GM06990 (cell line): ENCODE measurements at regions not wholly inside any gene's neighbourhood (a gene's known extent, or its start where the extent isn't known, plus 50 kb on each side); places are given as distances from the start of the nearest gene placed in this dataset.
"Not testable (repeated sequence)": the region's sequence is repeated elsewhere in the genome, so short reads cannot be mapped to it uniquely, and the experiment has no call there.

ENCODE experiments used
- DNase-seq: peaks from one replicate; pipeline ENCODE4 v3.0.0-alpha.2; 2011; ENCODE audit not compliant: insufficient read length; ENCODE audit errors: extremely low read depth
- H3K27me3 ChIP-seq: replicated peaks from 2 replicates; pipeline ENCODE4 v1.6.0; 2011; ENCODE audit warnings: low read length; ENCODE audit not compliant: control insufficient read depth, insufficient read depth
- H3K36me3 ChIP-seq: 2 replicates; pipeline ENCODE4 v1.5.1; 2011; ENCODE audit warnings: low read length; ENCODE audit not compliant: control insufficient read depth, insufficient read depth
- H3K4me3 ChIP-seq: replicated peaks from 2 replicates; pipeline ENCODE4 v1.5.1; 2011; ENCODE audit warnings: low read depth, mild to moderate bottlenecking, control low read depth, low read length
- TF ChIP-seq, protein P1 (sequence below): IDR thresholded peaks from 2 replicates; pipeline ENCODE4 v1.5.1; 2011; ENCODE audit warnings: low read length, control low read depth, mild to moderate bottlenecking, inconsistent platforms; ENCODE audit not compliant: insufficient read depth, poor library complexity, severe bottlenecking

DNA sequence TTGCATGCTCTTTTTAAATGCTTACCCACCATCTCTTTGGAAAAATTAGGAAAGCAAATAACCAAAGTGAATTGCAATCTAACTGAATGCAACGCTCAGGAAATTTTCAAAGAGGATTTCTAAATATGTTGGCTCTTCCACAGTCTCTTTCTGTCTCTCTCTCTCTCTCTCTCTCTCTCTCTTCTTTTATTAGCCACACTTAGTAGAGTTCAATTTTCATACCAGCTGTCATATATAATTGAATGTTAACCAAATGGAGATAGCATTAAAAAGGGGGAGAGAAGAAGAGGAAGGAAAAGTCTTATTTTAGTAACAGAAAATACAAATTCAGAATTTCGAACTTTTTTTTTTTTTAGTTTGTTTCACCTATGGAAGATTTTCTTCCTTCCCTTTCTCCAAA lies 235.9 kb upstream of the GBE1 start:
- Histone ChIP-seq H3K27me3 (no peaks in the 10 kb centered on the region), H3K36me3 (no peaks in the 10 kb centered on the region), H3K4me3 (no peak overlapping the region)
- TF ChIP-seq, protein P1, sequence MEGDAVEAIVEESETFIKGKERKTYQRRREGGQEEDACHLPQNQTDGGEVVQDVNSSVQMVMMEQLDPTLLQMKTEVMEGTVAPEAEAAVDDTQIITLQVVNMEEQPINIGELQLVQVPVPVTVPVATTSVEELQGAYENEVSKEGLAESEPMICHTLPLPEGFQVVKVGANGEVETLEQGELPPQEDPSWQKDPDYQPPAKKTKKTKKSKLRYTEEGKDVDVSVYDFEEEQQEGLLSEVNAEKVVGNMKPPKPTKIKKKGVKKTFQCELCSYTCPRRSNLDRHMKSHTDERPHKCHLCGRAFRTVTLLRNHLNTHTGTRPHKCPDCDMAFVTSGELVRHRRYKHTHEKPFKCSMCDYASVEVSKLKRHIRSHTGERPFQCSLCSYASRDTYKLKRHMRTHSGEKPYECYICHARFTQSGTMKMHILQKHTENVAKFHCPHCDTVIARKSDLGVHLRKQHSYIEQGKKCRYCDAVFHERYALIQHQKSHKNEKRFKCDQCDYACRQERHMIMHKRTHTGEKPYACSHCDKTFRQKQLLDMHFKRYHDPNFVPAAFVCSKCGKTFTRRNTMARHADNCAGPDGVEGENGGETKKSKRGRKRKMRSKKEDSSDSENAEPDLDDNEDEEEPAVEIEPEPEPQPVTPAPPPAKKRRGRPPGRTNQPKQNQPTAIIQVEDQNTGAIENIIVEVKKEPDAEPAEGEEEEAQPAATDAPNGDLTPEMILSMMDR = no peak
- DNase-seq = no peak

DNA sequence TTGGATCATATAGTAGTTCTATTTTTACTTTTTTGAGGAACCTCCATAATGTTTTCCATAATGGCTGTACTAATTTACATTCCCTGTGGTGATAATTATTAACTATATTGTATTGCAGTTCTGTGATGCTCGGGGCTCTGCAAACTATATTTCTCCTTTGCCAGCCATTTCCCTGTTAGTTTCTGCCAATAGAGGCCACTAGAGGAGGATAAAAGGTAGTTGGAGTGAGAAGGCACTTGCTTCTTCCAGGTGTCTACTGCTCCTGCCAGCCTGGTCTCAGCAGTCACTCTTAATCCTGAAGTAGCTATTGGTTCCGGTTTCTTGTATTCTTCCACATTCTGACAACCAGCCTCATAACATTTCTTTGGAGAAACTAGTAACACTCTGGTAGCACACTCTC lies 233.9 kb upstream of the GBE1 start:
- Histone ChIP-seq H3K4me3 (no peak overlapping the region), H3K27me3 (no peaks in the 10 kb centered on the region), H3K36me3 (no peaks in the 10 kb centered on the region)
- no peak for DNase-seq
- TF ChIP-seq, protein P1 = no peak

DNA sequence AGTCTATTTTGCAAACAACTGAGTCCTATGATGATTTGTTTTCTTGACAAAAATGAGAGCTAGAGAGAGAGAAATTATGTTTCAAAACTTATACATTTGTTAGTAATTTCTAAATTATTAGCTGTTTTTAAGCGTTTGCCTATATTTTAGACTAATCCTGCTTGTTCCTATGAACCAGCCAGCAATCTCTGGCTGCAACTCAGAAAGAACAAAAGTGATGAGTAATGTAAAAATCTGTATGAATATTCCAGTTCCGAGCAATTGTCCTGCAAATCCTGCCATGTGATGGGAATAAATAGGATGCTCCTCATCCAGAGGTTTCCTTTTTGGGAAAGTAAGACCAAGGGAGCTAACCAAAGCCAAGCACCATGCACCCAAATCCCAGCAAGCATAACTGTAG lies 228.3 kb upstream of the GBE1 start:
- Histone ChIP-seq H3K27me3 (no peaks in the 10 kb centered on the region), H3K36me3 (no peaks in the 10 kb centered on the region), H3K4me3 (no peak overlapping the region)
- TF ChIP-seq, protein P1 = no peak
- no peak for DNase-seq

DNA sequence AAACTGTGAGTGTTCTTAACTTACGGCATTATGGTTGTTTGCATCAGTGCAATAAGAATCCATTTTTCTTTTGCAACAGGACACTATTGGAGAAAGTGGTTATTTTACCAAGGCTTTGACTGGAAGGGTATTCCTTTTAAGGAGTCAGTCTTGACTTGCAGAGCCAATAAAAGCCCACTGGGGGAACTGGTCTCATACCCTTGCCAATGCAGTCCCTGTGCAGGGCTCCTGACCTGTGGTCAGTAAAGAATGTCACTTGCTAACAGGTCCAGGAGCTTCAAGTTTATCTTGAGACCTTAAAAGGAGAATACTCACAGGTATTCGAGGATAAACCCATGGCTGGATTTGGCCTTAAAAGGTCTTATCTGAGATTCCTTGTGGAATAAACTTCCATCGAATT lies 227.8 kb upstream of the GBE1 start:
- Histone ChIP-seq H3K4me3 (no peak overlapping the region), H3K36me3 (no peaks in the 10 kb centered on the region), H3K27me3 (no peaks in the 10 kb centered on the region)
- TF ChIP-seq, protein P1 = no peak
- no peak for DNase-seq

DNA sequence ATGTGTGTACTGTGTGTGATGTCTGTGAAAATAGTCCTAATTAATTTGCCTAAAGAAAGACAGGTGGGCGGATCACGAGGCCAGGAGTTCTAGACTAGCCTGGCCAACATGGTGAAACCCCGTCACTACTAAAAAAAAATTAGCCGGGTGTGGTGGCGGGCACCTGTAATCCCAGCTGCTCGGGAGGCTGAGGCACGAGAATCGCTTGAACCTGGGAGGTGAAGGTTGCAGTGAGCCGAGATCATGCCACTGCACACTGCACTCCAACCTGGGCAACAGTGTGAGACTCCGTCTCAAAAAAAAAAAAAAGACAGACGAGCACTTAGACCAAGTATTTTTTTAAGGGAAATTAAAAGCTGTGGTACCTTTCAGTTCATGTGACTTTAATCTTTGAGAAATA lies 226.0 kb upstream of the GBE1 start:
- not testable (repeated sequence) for H3K27me3 ChIP-seq, H3K4me3 ChIP-seq, DNase-seq, H3K36me3 ChIP-seq

DNA sequence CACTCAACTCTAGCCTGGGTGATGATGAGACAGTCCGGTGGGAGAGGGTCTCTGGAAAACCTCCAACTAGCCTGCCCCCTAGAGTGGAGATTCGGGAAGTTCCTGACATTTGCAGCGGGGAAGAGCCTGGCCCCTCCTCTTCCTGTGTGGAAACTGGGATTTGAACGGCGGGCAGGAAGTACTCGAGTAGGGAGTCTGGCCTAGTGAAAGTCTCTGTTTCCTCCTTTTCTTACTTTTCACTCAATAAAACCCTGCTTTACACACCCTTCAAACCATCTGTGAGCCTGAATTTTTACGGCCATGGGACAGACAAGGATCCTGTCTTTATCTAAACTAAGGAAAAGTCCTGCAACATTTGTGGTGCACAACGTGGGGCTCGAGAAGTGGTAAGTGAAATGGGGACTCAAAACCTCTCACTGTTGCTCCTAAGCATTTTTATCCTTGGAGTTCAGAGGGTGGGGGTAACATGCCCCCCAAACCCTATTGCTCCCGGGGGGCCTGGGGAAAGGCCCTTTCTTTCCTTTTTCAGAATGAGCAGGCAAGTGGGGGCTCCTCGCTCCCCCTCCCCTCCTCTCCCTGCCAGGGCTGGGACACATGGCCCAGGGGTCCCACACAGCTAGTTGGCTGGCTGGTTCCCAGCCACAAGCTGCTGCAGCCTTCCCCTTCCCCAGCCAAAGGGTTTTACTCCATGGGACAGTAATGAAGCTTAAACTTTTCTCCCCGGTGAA lies 224.7 kb upstream of the GBE1 start:
- TF ChIP-seq, protein P1 = no peak
- no peaks in the 10 kb centered on the region for H3K27me3 ChIP-seq
- DNase-seq = no peak
- no peak overlapping the region for H3K4me3 ChIP-seq
- no peaks in the 10 kb centered on the region for H3K36me3 ChIP-seq
